ENCODE measurements at regions not wholly inside any gene's neighbourhood (a gene's known extent, or its start where the extent isn't known, plus 50 kb on each side); places are given as distances from the start of the nearest gene placed in this dataset.

GRCh38 chr10:71010730-71011129 lies 122.4 kb upstream of the PCBD1 start:
- TF ChIP-seq CTCF (IDR thresholded peaks at IDR 0.05; ENCODE audit: borderline replicate concordance, extremely low read depth, low read length, poor library complexity, severe bottlenecking) (no peak), EZH2 (IDR thresholded peaks at IDR 0.05; ENCODE audit: borderline replicate concordance, low read depth, low read length, severe bottlenecking) (no peak)
